GM18951 (cell line): ENCODE measurements at regions not wholly inside any gene's neighbourhood (a gene's known extent, or its start where the extent isn't known, plus 50 kb on each side); places are given as distances from the start of the nearest gene placed in this dataset.

ENCODE experiments used
- POLR2A ChIP-seq: IDR thresholded peaks from 4 replicates; pipeline ENCODE4 v1.6.1; 2011; ENCODE audit warnings: mild to moderate bottlenecking; ENCODE audit not compliant: insufficient read length, insufficient read depth; ENCODE audit errors: extremely low read depth
- in situ Hi-C: fragments of 300-500 bp; cut with MboI; formaldehyde crosslinking; loops from one replicate; pipeline ENCODE4 v1.12.0; 2022; ENCODE audit warnings: low sequenced_read_pairs, mixed read lengths, inconsistent platforms; ENCODE audit not compliant: unreplicated experiment

GRCh38 chr6:139657119-139657518, 282.7 kb upstream of the CITED2 start:
- in situ Hi-C loops: no loop called here
- no peak for TF ChIP-seq POLR2A

DNA sequence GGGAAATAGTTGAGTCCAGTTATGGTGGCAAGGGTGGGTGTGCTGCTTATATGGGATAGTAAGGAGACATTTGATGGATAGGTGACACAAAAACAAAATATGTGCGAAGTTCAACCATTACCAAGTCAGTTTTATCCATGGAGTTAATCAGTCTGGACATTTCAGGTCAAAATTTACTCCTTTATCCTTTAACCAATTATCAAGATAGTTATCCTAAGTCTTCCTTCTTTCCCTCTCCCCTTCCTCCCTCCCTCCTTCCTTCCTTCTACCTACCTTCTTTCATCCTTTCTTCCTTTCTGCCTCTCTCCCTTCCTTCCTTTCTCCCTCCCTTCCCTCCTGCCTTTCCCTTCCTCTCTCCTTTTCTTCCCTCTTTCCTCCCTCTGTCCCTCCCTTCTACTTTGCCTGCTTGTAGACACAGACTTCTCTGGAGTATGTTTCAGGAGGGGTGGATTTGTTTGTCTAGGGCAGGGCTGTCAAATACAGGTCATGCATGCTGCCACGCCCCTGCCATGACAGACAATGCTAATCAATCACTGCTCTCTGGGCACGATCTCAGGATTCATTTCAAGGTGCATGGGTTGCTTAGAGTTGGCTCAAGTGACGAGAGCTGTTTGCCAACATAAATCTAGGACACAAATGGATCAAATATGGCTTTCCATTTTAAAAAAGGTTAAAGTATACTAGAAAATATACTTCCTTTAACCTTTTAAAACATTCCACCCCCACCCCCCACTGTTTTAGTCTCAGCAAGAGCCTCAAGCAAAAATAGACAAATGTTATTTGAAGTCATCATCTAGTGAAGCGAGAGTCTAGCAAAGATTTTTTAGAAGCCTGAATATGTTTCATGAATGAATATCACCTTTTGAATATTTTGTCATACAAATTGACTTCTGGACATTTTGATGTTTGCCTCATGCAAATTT, 281.6 kb upstream of the CITED2 start:
- in situ Hi-C loops: no loop called here
- no peak for TF ChIP-seq POLR2A

GRCh38 chr6:139654888-139655782, 280.7 kb upstream of the CITED2 start:
- no peak for TF ChIP-seq POLR2A
- in situ Hi-C loops: no loop called here

GRCh38 chr6:139654309-139654708, 279.9 kb upstream of the CITED2 start:
- in situ Hi-C loops: no loop called here
- no peak for TF ChIP-seq POLR2A

- no peak for TF ChIP-seq POLR2A
- in situ Hi-C loops: no loop called here
Measured at GRCh38 chr6:139653111-139653510, 278.7 kb upstream of the CITED2 start.

DNA sequence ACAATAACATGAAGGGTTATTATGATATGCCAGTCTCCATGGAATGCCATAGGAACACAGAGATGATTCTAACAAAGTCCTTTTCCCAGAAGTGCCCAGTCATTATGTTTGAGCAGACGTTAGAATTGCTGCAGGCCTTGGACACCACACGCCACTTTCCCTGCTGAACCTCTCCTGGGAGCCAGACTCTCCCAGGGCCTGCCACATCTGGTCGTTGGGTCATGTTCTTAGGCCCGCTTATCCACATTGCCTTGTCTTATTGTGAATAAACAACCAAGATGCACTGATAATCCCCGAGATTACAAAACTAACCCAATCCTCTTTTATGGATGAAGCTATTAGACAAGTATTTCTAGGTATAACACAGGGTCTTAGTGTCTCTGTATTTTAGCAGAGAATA, 276.5 kb upstream of the CITED2 start:
- in situ Hi-C loops: no loop called here
- TF ChIP-seq POLR2A: no peak

- in situ Hi-C loops: no loop called here
- no peak for TF ChIP-seq POLR2A
Measured at GRCh38 chr6:139649732-139650131, 275.3 kb upstream of the CITED2 start.

DNA sequence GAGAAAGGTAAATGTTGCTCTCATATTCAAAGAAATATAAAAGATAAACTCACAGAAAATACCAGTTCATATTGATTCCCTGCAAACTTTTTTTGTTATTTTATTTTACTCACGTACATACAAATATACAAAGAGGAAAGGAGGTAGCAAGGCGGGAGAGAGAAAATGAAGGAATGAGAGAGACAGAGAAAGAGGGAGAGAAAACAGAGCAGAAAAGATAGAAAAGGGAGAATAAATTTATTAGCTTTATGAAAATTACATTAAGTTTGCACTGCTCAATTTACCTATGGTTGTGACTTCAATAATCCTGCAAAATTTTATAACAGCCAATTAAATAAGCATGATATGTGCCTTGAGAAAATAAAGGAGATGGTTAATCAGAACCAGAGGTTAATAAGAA, 274.7 kb upstream of the CITED2 start:
- in situ Hi-C loops: no loop called here
- TF ChIP-seq POLR2A: no peak

GRCh38 chr6:139648430-139649000, 274.1 kb upstream of the CITED2 start:
- TF ChIP-seq POLR2A: no peak
- in situ Hi-C loops: no loop called here

DNA sequence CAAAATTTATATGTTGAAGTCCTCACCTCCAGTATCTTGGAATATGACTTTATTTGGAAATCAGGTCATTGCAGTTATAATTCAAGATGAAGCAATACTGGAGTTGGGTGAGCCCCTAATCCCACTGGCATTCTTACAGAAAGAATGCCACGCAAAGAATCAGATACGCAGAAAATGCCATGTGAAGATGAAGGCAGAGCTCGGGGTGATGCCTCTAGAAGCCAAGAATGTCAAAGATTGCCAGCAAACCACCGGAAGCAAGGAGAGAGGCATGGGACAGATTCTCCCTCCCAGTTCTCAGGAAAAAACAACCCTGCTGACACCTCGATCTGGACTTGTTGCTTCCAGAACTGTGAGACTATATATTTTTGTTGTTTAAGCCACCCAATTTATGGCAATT, 273.4 kb upstream of the CITED2 start:
- TF ChIP-seq POLR2A: no peak
- in situ Hi-C loops: no loop called here

DNA sequence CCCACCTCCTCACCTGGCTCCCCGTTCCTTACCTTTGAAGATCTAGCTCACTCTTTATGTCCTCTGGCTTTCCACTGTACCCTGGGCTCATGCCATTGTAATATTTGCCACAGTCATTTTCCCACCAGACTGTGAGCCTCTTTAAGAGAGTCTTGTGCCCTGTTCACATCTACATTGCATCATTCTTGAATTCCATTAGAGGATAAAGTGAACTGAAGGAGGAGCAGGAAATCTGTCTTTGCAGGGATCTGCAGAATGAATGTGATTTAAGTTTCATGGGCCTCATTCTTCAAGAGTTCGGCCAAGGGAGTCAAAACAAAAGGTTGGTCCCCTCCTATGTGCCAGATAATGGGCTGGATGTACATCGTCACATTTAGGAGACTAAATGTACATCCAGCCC, 272.6 kb upstream of the CITED2 start:
- in situ Hi-C loops: no loop called here
- no peak for TF ChIP-seq POLR2A

- TF ChIP-seq POLR2A: no peak
- in situ Hi-C loops: no loop called here
Measured at GRCh38 chr6:139644821-139645220, 270.4 kb upstream of the CITED2 start.

GRCh38 chr6:139643986-139644385, 269.5 kb upstream of the CITED2 start:
- in situ Hi-C loops: no loop called here
- TF ChIP-seq POLR2A: no peak
